ENCODE measurements at regions not wholly inside any gene's neighbourhood (a gene's known extent, or its start where the extent isn't known, plus 50 kb on each side); places are given as distances from the start of the nearest gene placed in this dataset.

GRCh38 chr16:8310816-8311215 is 279.5 kb downstream of the TMEM114 start:
- TF ChIP-seq CTCF (IDR thresholded peaks at IDR 0.05) = no peak
- TF ChIP-seq POLR2A (IDR thresholded peaks at IDR 0.05) = no peak
